ENCODE measurements at regions not wholly inside any gene's neighbourhood (a gene's known extent, or its start where the extent isn't known, plus 50 kb on each side); places are given as distances from the start of the nearest gene placed in this dataset.

DNA sequence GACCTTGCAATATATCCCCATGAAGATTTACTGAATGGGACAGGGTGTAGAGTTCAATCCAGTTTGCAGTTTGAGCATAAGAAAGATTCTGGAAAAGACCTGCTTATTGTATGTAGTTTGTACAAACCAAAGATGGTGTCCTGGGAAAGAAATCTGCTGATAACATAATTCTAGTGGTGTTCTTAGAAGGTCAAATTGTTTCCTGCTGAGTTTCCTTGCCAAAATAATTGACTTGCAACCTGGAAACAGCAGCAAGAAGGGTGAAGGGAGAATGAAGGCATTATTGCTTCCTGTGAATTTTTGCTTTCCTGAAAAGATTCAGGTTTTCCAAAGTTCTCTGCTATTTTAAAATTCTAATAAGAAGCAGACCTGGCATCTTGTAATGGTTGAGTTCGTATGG, 222.9 kb downstream of the KIF20B start:
- no peaks in the 10 kb centered on the region for H3K27me3 ChIP-seq
- in situ Hi-C loops (cut with MboI; ENCODE audit: low sequenced_read_pairs in 4 of 4): no loop called here
- H3K36me3 ChIP-seq: no peaks in the 10 kb centered on the region
- intact Hi-C loops (cut with DNase I; ENCODE audit: low total_unique reads): no loop called here
- no peaks in the 10 kb centered on the region for H3K4me1 ChIP-seq
- TF ChIP-seq, protein P1, sequence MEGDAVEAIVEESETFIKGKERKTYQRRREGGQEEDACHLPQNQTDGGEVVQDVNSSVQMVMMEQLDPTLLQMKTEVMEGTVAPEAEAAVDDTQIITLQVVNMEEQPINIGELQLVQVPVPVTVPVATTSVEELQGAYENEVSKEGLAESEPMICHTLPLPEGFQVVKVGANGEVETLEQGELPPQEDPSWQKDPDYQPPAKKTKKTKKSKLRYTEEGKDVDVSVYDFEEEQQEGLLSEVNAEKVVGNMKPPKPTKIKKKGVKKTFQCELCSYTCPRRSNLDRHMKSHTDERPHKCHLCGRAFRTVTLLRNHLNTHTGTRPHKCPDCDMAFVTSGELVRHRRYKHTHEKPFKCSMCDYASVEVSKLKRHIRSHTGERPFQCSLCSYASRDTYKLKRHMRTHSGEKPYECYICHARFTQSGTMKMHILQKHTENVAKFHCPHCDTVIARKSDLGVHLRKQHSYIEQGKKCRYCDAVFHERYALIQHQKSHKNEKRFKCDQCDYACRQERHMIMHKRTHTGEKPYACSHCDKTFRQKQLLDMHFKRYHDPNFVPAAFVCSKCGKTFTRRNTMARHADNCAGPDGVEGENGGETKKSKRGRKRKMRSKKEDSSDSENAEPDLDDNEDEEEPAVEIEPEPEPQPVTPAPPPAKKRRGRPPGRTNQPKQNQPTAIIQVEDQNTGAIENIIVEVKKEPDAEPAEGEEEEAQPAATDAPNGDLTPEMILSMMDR (IDR thresholded peaks at IDR 0.05 in 4 of 5, conservative IDR thresholded peaks at IDR 0.05 in 1 of 5): no peak
- no peak for TF ChIP-seq POLR2A (IDR thresholded peaks at IDR 0.05)
- no peak overlapping the region for H3K4me3 ChIP-seq
- H3K9me3 ChIP-seq: no peaks in the 10 kb centered on the region
- no peak for DNase-seq
- no peak overlapping the region for H3K27ac ChIP-seq
- ATAC-seq: no peak

GRCh38 chr10:89926736-89927135, 225.3 kb downstream of the KIF20B start:
- no peak overlapping the region for H3K4me3 ChIP-seq
- intact Hi-C loops (cut with DNase I; ENCODE audit: low total_unique reads) (no loop called here), in situ Hi-C loops (cut with MboI; ENCODE audit: low sequenced_read_pairs in 4 of 4) (no loop called here)
- no peak overlapping the region for H3K27ac ChIP-seq
- no peaks in the 10 kb centered on the region for H3K36me3 ChIP-seq
- H3K4me1 ChIP-seq: no peaks in the 10 kb centered on the region
- DNase-seq (no peak), ATAC-seq (no peak)
- H3K9me3 ChIP-seq: no peaks in the 10 kb centered on the region
- no peak for TF ChIP-seq POLR2A (IDR thresholded peaks at IDR 0.05)
- TF ChIP-seq, protein P1 (IDR thresholded peaks at IDR 0.05 in 4 of 5, conservative IDR thresholded peaks at IDR 0.05 in 1 of 5): no peak
- no peaks in the 10 kb centered on the region for H3K27me3 ChIP-seq

DNA sequence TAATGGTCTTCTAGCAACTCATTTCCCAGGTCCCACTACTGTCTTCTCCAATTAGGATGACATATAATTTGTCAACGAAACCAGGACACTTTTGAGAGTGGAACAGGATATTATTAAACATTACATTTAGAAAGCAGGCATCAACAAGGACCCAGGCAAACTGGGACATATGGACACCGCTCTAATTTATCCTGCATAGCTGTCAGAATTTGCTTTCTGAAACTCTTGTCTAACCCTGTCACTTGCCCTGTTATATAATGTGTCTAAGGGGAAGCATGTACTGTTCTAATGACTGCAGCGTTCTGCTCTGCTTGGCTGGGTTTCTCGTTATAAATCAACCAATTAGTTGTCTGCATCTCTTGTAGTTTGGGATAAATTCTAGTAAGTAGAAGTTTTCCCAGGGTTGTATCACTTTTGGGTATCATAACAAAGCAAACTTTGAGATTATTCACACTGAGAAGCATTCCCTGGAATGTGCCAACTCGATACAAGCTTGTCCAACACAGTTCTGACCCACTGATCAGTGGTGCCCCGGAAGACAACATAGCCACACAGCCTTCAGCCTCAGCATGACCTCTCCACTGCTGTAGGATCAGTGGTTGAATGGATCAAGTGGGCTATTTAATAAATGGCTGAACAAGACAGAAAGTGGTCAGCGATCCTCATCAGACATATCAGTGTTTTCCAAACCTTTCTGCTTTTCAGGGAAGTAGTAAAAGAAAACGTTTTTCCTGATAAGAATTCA, 228.1 kb downstream of the KIF20B start:
- H3K27ac ChIP-seq: no peak overlapping the region
- ATAC-seq (no peak), DNase-seq (no peak)
- no peaks in the 10 kb centered on the region for H3K4me1 ChIP-seq
- intact Hi-C loops (cut with DNase I; ENCODE audit: low total_unique reads) (no loop called here), in situ Hi-C loops (cut with MboI; ENCODE audit: low sequenced_read_pairs in 4 of 4) (no loop called here)
- no peak overlapping the region for H3K4me3 ChIP-seq
- H3K36me3 ChIP-seq: no peaks in the 10 kb centered on the region
- TF ChIP-seq, protein P1 (IDR thresholded peaks at IDR 0.05 in 4 of 5, conservative IDR thresholded peaks at IDR 0.05 in 1 of 5): no peak
- no peak for TF ChIP-seq POLR2A (IDR thresholded peaks at IDR 0.05)
- H3K27me3 ChIP-seq: no peaks in the 10 kb centered on the region
- H3K9me3 ChIP-seq: no peaks in the 10 kb centered on the region

- no peak for TF ChIP-seq POLR2A (IDR thresholded peaks at IDR 0.05)
- TF ChIP-seq, protein P1 (IDR thresholded peaks at IDR 0.05 in 4 of 5, conservative IDR thresholded peaks at IDR 0.05 in 1 of 5): no peak
- H3K4me3 ChIP-seq: no peak overlapping the region
- no peaks in the 10 kb centered on the region for H3K36me3 ChIP-seq
- no peak overlapping the region for H3K27ac ChIP-seq
- H3K9me3 ChIP-seq: no peaks in the 10 kb centered on the region
- ATAC-seq: no peak
- intact Hi-C loops (cut with DNase I; ENCODE audit: low total_unique reads) (no loop called here), in situ Hi-C loops (cut with MboI; ENCODE audit: low sequenced_read_pairs in 4 of 4) (no loop called here)
- no peaks in the 10 kb centered on the region for H3K4me1 ChIP-seq
- H3K27me3 ChIP-seq: no peaks in the 10 kb centered on the region
- no peak for DNase-seq
These were observed 236.1 kb downstream of the KIF20B start for GRCh38 chr10:89937494-89937893.

GRCh38 chr10:89940076-89940475, 238.7 kb downstream of the KIF20B start:
- in situ Hi-C loops (cut with MboI; ENCODE audit: low sequenced_read_pairs in 4 of 4): no loop called here
- intact Hi-C loops (cut with DNase I; ENCODE audit: low total_unique reads): no loop called here

More at GRCh38 chr10:89940076-89940475, 238.7 kb downstream of the KIF20B start:
- Histone ChIP-seq H3K4me1 (no peaks in the 10 kb centered on the region), H3K9me3 (no peaks in the 10 kb centered on the region), H3K36me3 (no peaks in the 10 kb centered on the region), H3K4me3 (no peak overlapping the region), H3K27ac (no peak overlapping the region), H3K27me3 (no peaks in the 10 kb centered on the region)
- no peak for DNase-seq
- TF ChIP-seq, protein P1 (IDR thresholded peaks at IDR 0.05 in 4 of 5, conservative IDR thresholded peaks at IDR 0.05 in 1 of 5): no peak
- TF ChIP-seq POLR2A (IDR thresholded peaks at IDR 0.05): no peak
- no peak for ATAC-seq

Data from gastrocnemius medialis (tissue), 4 donors.